DMS 273 (cell line): ENCODE measurements at regions not wholly inside any gene's neighbourhood (a gene's known extent, or its start where the extent isn't known, plus 50 kb on each side); places are given as distances from the start of the nearest gene placed in this dataset.

ENCODE experiments used
- DNase-seq: peaks from one replicate; lab custom pipeline; 2025; ENCODE audit not compliant: unreplicated experiment; lab: John Stamatoyannopoulos, UW

GRCh38 chr12:130016986-130017385, 113.2 kb upstream of the TMEM132D start:
- no peak for DNase-seq

- peak; percentile 44 for DNase-seq
Measured at GRCh38 chr12:130017591-130018449, 114.0 kb upstream of the TMEM132D start.

DNA sequence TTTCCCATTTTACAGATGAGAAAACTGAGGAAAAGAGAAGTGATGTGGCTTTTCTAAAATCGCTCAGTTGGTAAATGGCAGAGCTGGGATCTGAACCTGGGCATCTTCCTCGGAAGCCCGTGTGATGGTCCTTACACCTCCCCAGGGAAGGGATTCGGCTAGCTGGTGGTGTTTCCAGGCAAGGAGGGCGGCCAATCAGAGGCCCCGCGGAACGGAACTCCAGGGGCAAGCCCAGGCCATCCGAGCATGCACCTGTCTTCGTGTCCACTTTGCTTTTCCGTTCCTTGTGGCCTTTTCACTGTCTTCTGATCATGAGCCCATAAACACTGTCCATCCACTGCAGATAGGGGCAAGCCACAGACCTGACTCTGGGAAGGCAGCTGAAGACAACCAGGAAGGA, 114.8 kb upstream of the TMEM132D start:
- DNase-seq = no peak

GRCh38 chr12:130026608-130027176, 122.9 kb upstream of the TMEM132D start:
- DNase-seq = peak; percentile 58

DNA sequence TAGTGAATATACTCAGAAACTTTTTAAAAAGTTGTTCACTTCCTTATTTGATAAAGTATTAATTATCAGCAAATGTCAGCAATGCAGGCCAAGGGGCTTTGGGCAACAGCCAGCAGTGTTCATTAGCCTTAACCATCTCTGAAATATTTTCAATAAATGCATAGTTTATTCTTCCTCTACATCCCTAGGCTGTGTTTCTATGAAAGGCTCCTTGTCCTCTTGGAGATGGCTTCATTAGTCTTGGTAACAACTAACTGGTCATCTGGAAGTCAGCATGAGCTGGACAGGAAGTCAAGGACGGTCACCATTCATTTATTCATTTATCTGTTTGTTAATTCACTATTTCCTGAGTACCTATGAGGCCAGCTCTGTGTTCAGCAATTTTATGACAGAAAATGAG, 124.0 kb upstream of the TMEM132D start:
- DNase-seq = no peak

- no peak for DNase-seq
Measured at GRCh38 chr12:130029151-130029550, 125.3 kb upstream of the TMEM132D start.

DNA sequence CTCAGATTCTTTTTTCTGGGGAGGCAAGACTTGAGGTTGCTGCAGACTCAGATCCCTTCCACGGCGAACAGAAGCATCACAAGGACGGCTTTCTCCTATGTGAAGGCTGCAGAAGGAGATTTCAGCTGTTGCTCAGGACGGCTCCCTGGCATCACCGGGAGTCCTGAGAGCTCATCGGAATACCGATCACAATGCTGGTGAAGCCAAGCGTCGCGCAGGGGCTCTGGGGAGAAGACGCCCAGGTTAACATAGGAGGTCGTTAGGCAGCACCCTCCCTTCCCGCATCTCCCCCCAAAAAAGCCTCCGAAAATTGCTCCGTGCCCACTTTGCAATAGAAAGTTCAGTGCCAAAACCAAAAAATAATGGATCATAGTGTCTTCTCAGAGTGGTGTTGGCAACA, 127.2 kb upstream of the TMEM132D start:
- DNase-seq = no peak

- peak; percentile 69 for DNase-seq
Measured at GRCh38 chr12:130031571-130032189, 127.9 kb upstream of the TMEM132D start.

GRCh38 chr12:130041983-130042812, 120.1 kb upstream of the FZD10 start:
- peak; percentile 70 for DNase-seq

DNA sequence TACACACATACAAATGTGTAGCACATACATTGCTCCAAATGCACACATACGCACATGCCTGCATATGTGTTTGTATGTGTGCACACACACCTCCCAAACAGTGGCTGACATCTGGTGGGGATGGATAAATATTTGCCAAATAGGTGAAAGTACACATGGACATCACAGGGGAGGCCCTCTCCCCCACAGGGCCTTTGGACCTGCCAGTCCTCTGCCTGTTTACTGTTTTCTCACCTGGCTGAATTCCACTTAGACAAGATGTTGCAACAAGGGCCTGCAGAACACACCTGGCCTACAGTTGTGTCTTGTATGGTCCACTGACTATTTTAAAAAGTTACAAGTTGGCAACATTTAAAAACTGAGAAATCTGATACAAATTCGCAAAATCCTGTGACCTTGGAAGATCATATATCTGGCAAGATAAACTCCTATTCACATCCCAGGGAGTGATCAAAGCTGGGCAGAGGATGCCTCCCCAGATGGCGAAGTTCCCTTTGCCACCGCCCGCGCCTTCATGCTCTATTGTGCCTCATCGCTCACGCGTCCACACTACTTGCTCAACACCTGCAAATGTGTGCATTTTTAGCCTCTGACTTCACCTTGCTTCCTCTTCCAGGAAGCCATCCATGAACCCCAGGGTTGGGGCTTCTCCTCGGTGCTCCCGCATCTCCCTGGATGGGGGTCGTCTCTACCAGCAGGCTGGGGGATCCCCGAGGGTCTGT, 118.4 kb upstream of the FZD10 start:
- DNase-seq = no peak

DNA sequence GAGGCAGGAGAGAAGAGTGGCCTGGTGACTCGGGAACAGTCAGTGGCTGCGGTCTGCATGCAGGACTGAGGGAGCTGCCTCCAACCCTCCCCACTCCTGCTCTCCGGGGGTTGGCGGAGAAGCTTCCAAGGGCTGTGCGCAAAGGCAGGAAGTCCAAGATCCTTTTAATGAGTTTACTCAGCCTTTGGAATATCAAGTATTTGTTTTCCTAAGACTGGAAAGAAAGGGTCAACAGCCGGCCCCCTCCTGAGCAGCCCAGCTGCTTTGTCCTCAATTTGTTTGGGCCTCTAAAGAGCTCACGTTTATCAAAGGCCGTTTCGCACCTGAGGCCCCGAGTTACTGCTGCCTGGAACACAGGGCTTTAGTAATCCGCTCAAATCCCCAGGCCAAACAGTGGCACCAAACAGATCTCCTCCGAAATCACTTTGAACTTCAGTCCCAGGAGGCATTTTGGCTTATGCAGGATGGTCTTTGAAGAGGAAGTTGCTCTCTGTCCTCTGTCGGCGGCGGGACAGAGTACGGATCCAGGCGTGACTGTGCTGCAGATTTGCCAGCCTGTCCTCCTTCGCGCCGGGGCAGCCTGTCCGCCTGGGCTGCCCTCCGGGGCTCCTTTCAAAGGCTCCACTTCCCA, 117.2 kb upstream of the FZD10 start:
- DNase-seq = no peak

DNA sequence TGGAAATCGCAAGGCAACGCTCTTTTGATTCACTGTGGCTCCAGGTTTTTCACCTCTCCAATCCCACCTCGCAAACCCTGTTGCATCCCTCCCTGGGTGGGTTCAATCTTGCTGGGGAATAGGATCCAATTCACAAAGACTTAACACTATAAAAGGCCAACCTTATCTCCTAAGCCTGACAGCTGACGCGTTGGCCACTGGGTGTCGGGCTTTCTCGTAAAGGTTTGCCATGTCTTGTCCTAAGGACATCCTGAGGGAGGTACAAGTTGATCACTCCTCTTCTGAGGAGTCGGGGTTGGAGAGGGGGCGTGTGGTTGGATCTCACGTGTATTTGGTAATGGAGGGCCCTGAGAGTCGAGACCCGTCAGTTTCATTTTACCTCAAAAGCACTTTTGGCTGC, 112.6 kb upstream of the FZD10 start:
- no peak for DNase-seq

DNA sequence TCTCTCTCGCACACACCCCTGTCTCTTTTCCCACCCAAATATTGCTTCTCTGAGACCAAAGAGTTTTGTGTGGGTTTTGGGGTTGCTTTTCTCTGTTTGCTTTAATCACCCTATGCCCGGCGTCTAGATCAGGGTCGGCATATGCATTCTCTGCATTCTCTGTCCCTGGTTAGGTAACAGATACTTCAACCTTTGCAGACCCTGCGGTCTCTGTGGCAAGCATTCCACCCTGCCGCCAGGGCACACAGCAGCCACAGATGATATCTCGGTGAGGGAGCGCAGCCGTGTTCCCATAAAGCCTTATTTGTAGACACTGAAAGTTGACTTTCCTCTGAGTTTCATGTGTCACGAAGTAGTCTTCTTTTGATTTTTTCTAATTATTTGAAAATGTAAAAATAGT, 110.4 kb upstream of the FZD10 start:
- no peak for DNase-seq

GRCh38 chr12:130053651-130054069, 108.6 kb upstream of the FZD10 start:
- peak; percentile 2 for DNase-seq

- no peak for DNase-seq
Measured at GRCh38 chr12:130054803-130055202, 107.5 kb upstream of the FZD10 start.

- no peak for DNase-seq
Measured at GRCh38 chr12:130058926-130059472, 103.3 kb upstream of the FZD10 start.

DNA sequence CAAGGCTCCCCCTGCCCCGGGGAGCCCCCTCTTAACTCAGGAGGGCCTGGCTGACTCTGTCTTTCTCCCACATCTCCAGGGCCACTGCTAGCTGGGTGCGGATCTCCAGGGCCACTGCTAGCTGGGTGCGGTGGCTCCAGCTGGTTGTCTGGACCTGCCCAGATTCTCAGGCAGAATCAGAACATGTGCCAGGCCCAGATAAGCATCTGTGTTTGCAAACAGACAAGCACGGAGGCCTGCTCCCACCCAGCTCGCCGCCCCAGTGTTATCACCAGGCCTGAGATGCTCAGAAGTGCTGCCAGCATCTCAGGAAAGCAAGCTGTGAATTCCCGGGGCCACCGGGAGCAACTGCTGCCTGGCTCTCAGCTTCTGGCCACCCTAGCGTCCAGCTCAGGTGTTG, 98.4 kb upstream of the FZD10 start:
- no peak for DNase-seq

GRCh38 chr12:130064999-130065398, 97.3 kb upstream of the FZD10 start:
- DNase-seq = no peak

- no peak for DNase-seq
Measured at GRCh38 chr12:130066742-130067141, 95.5 kb upstream of the FZD10 start.

- no peak for DNase-seq
Measured at GRCh38 chr12:130068741-130069140, 93.5 kb upstream of the FZD10 start.
